BE2C (cell line): ENCODE measurements at regions not wholly inside any gene's neighbourhood (a gene's known extent, or its start where the extent isn't known, plus 50 kb on each side); places are given as distances from the start of the nearest gene placed in this dataset.

ENCODE experiments used
- DNase-seq: peaks from one replicate; pipeline ENCODE4 v3.0.0-alpha.2; 2020
- H3K27me3 ChIP-seq: fragments of 250-450 bp; sonication (Bioruptor Pico); 2 replicates; pipeline ENCODE4 v1.5.1; 2020; ENCODE audit warnings: mild to moderate bottlenecking
- H3K36me3 ChIP-seq: fragments of 250-450 bp; sonication (Bioruptor Pico); 2 replicates; pipeline ENCODE4 v1.5.1; 2020; ENCODE audit warnings: mild to moderate bottlenecking
- H3K4me1 ChIP-seq: fragments of 250-450 bp; sonication (Bioruptor Pico); 2 replicates; pipeline ENCODE4 v1.5.1; 2020
- H3K4me3 ChIP-seq: 2 replicates; pipeline ENCODE4 v1.5.1; 2011; ENCODE audit warnings: low read depth, low read length
- H3K9me3 ChIP-seq: fragments of 250-450 bp; sonication (Bioruptor Pico); 2 replicates; pipeline ENCODE4 v1.5.1; 2020
- TF ChIP-seq, protein P1 (sequence below): IDR thresholded peaks from 2 replicates; pipeline ENCODE4 v1.5.1; 2012; ENCODE audit warnings: mild to moderate bottlenecking, low read depth, low read length

- no peak for DNase-seq
- no peaks in the 10 kb centered on the region for H3K9me3 ChIP-seq
- no peak overlapping the region for H3K4me3 ChIP-seq
- no peaks in the 10 kb centered on the region for H3K36me3 ChIP-seq
- TF ChIP-seq, protein P1, sequence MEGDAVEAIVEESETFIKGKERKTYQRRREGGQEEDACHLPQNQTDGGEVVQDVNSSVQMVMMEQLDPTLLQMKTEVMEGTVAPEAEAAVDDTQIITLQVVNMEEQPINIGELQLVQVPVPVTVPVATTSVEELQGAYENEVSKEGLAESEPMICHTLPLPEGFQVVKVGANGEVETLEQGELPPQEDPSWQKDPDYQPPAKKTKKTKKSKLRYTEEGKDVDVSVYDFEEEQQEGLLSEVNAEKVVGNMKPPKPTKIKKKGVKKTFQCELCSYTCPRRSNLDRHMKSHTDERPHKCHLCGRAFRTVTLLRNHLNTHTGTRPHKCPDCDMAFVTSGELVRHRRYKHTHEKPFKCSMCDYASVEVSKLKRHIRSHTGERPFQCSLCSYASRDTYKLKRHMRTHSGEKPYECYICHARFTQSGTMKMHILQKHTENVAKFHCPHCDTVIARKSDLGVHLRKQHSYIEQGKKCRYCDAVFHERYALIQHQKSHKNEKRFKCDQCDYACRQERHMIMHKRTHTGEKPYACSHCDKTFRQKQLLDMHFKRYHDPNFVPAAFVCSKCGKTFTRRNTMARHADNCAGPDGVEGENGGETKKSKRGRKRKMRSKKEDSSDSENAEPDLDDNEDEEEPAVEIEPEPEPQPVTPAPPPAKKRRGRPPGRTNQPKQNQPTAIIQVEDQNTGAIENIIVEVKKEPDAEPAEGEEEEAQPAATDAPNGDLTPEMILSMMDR = no peak
- no peaks in the 10 kb centered on the region for H3K4me1 ChIP-seq
- no peaks in the 10 kb centered on the region for H3K27me3 ChIP-seq
Observed at GRCh38 chr5:12805165-12805698, 901.0 kb upstream of the CTNND2 start.

GRCh38 chr5:12799165-12799564 is 894.9 kb upstream of the CTNND2 start:
- Histone ChIP-seq H3K4me1 (no peaks in the 10 kb centered on the region), H3K4me3 (no peak overlapping the region), H3K9me3 (no peaks in the 10 kb centered on the region; the same call in 1 of the 2 replicates), H3K27me3 (no peaks in the 10 kb centered on the region), H3K36me3 (no peaks in the 10 kb centered on the region)
- DNase-seq = no peak
- TF ChIP-seq, protein P1 = no peak

- TF ChIP-seq, protein P1 = no peak
- no peaks in the 10 kb centered on the region for H3K4me1 ChIP-seq
- no peaks in the 10 kb centered on the region for H3K27me3 ChIP-seq
- H3K9me3 ChIP-seq = no peaks in the 10 kb centered on the region; the same call in 1 of the 2 replicates
- DNase-seq = no peak
- no peaks in the 10 kb centered on the region for H3K36me3 ChIP-seq
- H3K4me3 ChIP-seq = no peak overlapping the region
Observed at GRCh38 chr5:12795333-12795663, 891.1 kb upstream of the CTNND2 start.

- Histone ChIP-seq H3K4me3 (no peak overlapping the region), H3K36me3 (no peaks in the 10 kb centered on the region), H3K4me1 (no peaks in the 10 kb centered on the region), H3K9me3 (no peaks in the 10 kb centered on the region; the same call in 1 of the 2 replicates), H3K27me3 (no peaks in the 10 kb centered on the region)
- TF ChIP-seq, protein P1 = no peak
- no peak for DNase-seq
Observed at GRCh38 chr5:12794476-12795332, 890.5 kb upstream of the CTNND2 start.

DNA sequence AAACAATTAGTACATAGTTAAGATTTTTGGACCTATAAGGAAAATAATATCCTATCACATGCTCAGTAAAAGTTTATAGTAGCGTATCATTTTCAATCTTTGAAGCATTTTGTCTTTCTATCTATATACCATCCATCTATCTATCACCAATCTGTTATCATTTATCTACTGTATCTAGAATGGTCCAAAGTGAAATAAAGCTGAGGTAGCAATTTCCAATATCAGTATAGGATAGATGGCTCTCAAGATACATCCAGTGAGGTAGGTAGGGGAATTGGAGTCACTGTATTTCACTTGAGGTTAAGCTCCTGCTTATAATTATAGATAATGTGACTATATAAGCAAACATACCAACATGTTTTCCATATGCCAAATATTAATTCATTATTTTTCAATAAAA is 889.1 kb upstream of the CTNND2 start:
- Histone ChIP-seq H3K9me3 (no peaks in the 10 kb centered on the region; the same call in 1 of the 2 replicates), H3K36me3 (no peaks in the 10 kb centered on the region), H3K4me3 (no peak overlapping the region), H3K27me3 (no peaks in the 10 kb centered on the region), H3K4me1 (no peaks in the 10 kb centered on the region)
- DNase-seq = no peak
- TF ChIP-seq, protein P1 = no peak

DNA sequence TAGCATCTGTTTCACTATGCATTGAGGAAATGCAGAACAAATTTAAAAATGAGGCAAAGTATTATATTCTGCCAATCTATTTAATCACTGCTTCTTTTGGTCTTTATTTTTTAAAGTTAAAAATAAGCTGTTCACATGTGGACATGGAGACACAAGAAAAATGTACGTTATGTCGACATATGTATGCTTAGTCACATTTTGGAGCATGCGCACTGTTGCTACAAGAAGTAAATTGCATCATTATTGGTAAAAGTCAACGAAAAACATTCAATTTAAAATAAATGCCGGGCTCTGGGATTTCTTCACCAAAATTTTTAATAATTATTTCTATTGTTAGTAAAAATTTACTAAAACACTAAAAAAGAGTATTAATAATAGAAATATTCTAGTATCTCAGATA is 876.3 kb upstream of the CTNND2 start:
- DNase-seq = no peak
- TF ChIP-seq, protein P1 = no peak
- no peak overlapping the region for H3K4me3 ChIP-seq
- no peaks in the 10 kb centered on the region for H3K27me3 ChIP-seq
- H3K9me3 ChIP-seq = no peaks in the 10 kb centered on the region
- H3K4me1 ChIP-seq = no peaks in the 10 kb centered on the region
- H3K36me3 ChIP-seq = no peaks in the 10 kb centered on the region
